ENCODE measurements at regions not wholly inside any gene's neighbourhood (a gene's known extent, or its start where the extent isn't known, plus 50 kb on each side); places are given as distances from the start of the nearest gene placed in this dataset.

- POLR2A ChIA-PET, result no interaction called here
Measured at GRCh38 chr2:207375207-207375875, 154.4 kb upstream of the CREB1 start.

More at GRCh38 chr2:207375207-207375875, 154.4 kb upstream of the CREB1 start:
- H3K36me3 ChIP-seq (replicated peaks in 1 of 2; ENCODE audit: control insufficient read depth in 1 of 2, insufficient read depth in 2 of 2, low read length in 1 of 2), result no peaks in the 10 kb centered on the region
- H3K4me3 ChIP-seq (ENCODE audit: low read depth in 2 of 2, low read length in 1 of 2), result no peak overlapping the region
- no peak for TF ChIP-seq USF1 (IDR thresholded peaks at IDR 0.05; ENCODE audit: borderline replicate concordance, low read depth)
- TF ChIP-seq MEF2A (IDR thresholded peaks at IDR 0.05; ENCODE audit: borderline replicate concordance, low read depth), result no peak
- TF ChIP-seq CTCF (IDR thresholded peaks at IDR 0.05), result no peak
- TF ChIP-seq FOXJ3 (CRISPR knock-in tag; IDR thresholded peaks at IDR 0.05), result no peak
- TF ChIP-seq RXRA (IDR thresholded peaks at IDR 0.05; ENCODE audit: borderline replicate concordance, low read depth), result no peak
- no peak for TF ChIP-seq PBX3 (IDR thresholded peaks at IDR 0.05)
- no peak for TF ChIP-seq USF2 (IDR thresholded peaks at IDR 0.05; ENCODE audit: borderline replicate concordance, low read depth, low read length)
- no peak for TF ChIP-seq EP300 (IDR thresholded peaks at IDR 0.05; ENCODE audit: borderline replicate concordance in 1 of 2, low read depth in 1 of 2, low read length in 1 of 2)
- TF ChIP-seq ZBTB33 (IDR thresholded peaks at IDR 0.05; ENCODE audit: borderline replicate concordance, low read depth), result no peak
- TF ChIP-seq REST (IDR thresholded peaks at IDR 0.05; ENCODE audit: low read depth, low read length), result no peak
- no peak for TF ChIP-seq RAD21 (IDR thresholded peaks at IDR 0.05; ENCODE audit: low read length)
- no peak for TF ChIP-seq NRF1 (IDR thresholded peaks at IDR 0.05; ENCODE audit: low read depth, low read length)
- no peak for TF ChIP-seq JUND (IDR thresholded peaks at IDR 0.05)
- no peak for TF ChIP-seq MAX (IDR thresholded peaks at IDR 0.05; ENCODE audit: low read depth)
- no peak for TF ChIP-seq FOSL2 (IDR thresholded peaks at IDR 0.05; ENCODE audit: borderline replicate concordance, low read depth)
- TF ChIP-seq TEAD4 (IDR thresholded peaks at IDR 0.05; ENCODE audit: borderline replicate concordance, insufficient read depth), result no peak
- TF ChIP-seq FOXM1 (IDR thresholded peaks at IDR 0.05; ENCODE audit: low read depth), result no peak
- no peak for TF ChIP-seq SMC3 (IDR thresholded peaks at IDR 0.05; ENCODE audit: low read depth, low read length)
- H3K9me2 ChIP-seq, result no peaks in the 10 kb centered on the region
- H3K27ac ChIP-seq (ENCODE audit: low read depth in 2 of 2, low read length in 1 of 2), result no peak overlapping the region
- H3K4me1 ChIP-seq (ENCODE audit: control insufficient read depth in 1 of 2, insufficient read depth in 2 of 2, low read depth in 1 of 2, low read length in 1 of 2), result no peaks in the 10 kb centered on the region
- WGBS (ENCODE audit: low lambda C conversion rate), result 83% methylated on average over 1 of the region's 1 CpG
- H2AFZ ChIP-seq (ENCODE audit: low read depth), result no peak overlapping the region
- no peaks in the 10 kb centered on the region for H3K9me3 ChIP-seq
- no peaks in the 10 kb centered on the region for H3K79me2 ChIP-seq (ENCODE audit: insufficient read depth)
- no peak overlapping the region for H3K4me2 ChIP-seq
- H4K20me1 ChIP-seq (ENCODE audit: insufficient read depth), result no peaks in the 10 kb centered on the region
- no peaks in the 10 kb centered on the region for H3K27me3 ChIP-seq (ENCODE audit: insufficient read depth)
- CTCF ChIA-PET, result interaction anchor here (1.2 kb wide), 1 partner anchor 29 kb away, joined by 3 read pairs; no protein-coding TSS in a partner anchor
- no peaks in the 10 kb centered on the region for H3F3A ChIP-seq (replicated peaks; ENCODE audit: insufficient read depth)
- DNase-seq, result no peak
- no peak overlapping the region for H3K9ac ChIP-seq
